WTC11 (cell line): ENCODE measurements at regions not wholly inside any gene's neighbourhood (a gene's known extent, or its start where the extent isn't known, plus 50 kb on each side); places are given as distances from the start of the nearest gene placed in this dataset.

Experiments
- ATAC-seq: fragments of 200-7000 bp; cut with Tn5 transposase; 2 replicates; pipeline ENCODE4 v1.10.0; 2021; ENCODE audit warnings: mild to moderate bottlenecking, moderate library complexity
- CTCF ChIA-PET: fragments of 300-600 bp; sonication (Branson Sonifier 250); formaldehyde crosslinking; loops from one replicate; lab custom pipeline; 2021; ENCODE audit warnings: antibody characterized with exemption; lab: Charles Lee
- POLR2A ChIA-PET: fragments of 350-600 bp; sonication (Branson Sonifier 250); formaldehyde crosslinking; loops from one replicate; lab custom pipeline; 2021; ENCODE audit warnings: antibody characterized with exemption; lab: Charles Lee
- DNase-seq: peaks from one replicate; pipeline ENCODE4 v3.0.0; 2021; ENCODE audit warnings: low spot score
- H3K27ac Mint-ChIP-seq: 2 replicates; pipeline ENCODE4 v1.8.0; 2021; ENCODE audit warnings: mixed read lengths
- H3K27me3 Mint-ChIP-seq: 2 replicates; pipeline ENCODE4 v1.8.0; 2021; ENCODE audit warnings: low read depth, mild to moderate bottlenecking, moderate library complexity, mixed read lengths
- H3K36me3 Mint-ChIP-seq: 2 replicates; pipeline ENCODE4 v1.8.0; 2021; ENCODE audit warnings: mixed read lengths
- H3K4me1 Mint-ChIP-seq: 2 replicates; pipeline ENCODE4 v1.8.0; 2022; ENCODE audit warnings: mixed read lengths
- H3K4me3 Mint-ChIP-seq: 2 replicates; pipeline ENCODE4 v1.8.0; 2021; ENCODE audit warnings: mild to moderate bottlenecking, moderate library complexity, mixed read lengths
- H3K9me3 Mint-ChIP-seq: 2 replicates; pipeline ENCODE4 v1.8.0; 2021; ENCODE audit warnings: mixed read lengths
- AR ChIP-seq: fragments of 250-450 bp; sonication (Bioruptor Pico); IDR thresholded peaks from 2 replicates; pipeline ENCODE4 v1.9.0; 2021; ENCODE audit warnings: mild to moderate bottlenecking
- FOXJ3 ChIP-seq: sonication (generic); formaldehyde crosslinking; IDR thresholded peaks from 2 replicates; pipeline ENCODE4 v1.9.0; 2021; ENCODE audit warnings: missing genetic modification reagents, mild to moderate bottlenecking, borderline replicate concordance
- FOXK1 ChIP-seq: sonication (generic); formaldehyde crosslinking; IDR thresholded peaks from 2 replicates; pipeline ENCODE4 v1.8.0; 2022; ENCODE audit warnings: mild to moderate bottlenecking, moderate library complexity, missing genetic modification reagents
- HMGXB4 ChIP-seq: sonication (generic); formaldehyde crosslinking; IDR thresholded peaks from 2 replicates; pipeline ENCODE4 v1.8.1; 2023; ENCODE audit warnings: mild to moderate bottlenecking, moderate library complexity, missing genetic modification reagents
- JAZF1 ChIP-seq: fragments of 250-450 bp; sonication (Bioruptor Pico); IDR thresholded peaks from 2 replicates; pipeline ENCODE4 v1.9.0; 2021; ENCODE audit warnings: moderate library complexity, mild to moderate bottlenecking, inconsistent platforms
- MLX ChIP-seq: sonication (generic); formaldehyde crosslinking; IDR thresholded peaks from 2 replicates; pipeline ENCODE4 v1.8.1; 2023; ENCODE audit warnings: mild to moderate bottlenecking, missing genetic modification reagents, moderate library complexity
- NR3C1 ChIP-seq: sonication (generic); formaldehyde crosslinking; conservative IDR thresholded peaks from 2 replicates; pipeline ENCODE4 v1.8.1; 2023; ENCODE audit warnings: low read depth, mild to moderate bottlenecking, missing genetic modification reagents
- PREB ChIP-seq: sonication (generic); formaldehyde crosslinking; IDR thresholded peaks from 2 replicates; pipeline ENCODE4 v1.8.1; 2022; ENCODE audit warnings: mild to moderate bottlenecking, missing genetic modification reagents, moderate library complexity, borderline replicate concordance
- SP1 ChIP-seq: sonication (generic); formaldehyde crosslinking; conservative IDR thresholded peaks from 2 replicates; pipeline ENCODE4 v1.8.1; 2022; ENCODE audit warnings: missing genetic modification reagents
- TCF7 ChIP-seq: sonication (generic); formaldehyde crosslinking; IDR thresholded peaks from 2 replicates; pipeline ENCODE4 v1.8.0; 2022; ENCODE audit warnings: mild to moderate bottlenecking, low read depth, missing genetic modification reagents, moderate library complexity
- TEAD1 ChIP-seq: sonication (generic); formaldehyde crosslinking; IDR thresholded peaks from 2 replicates; pipeline ENCODE4 v1.8.0; 2022; ENCODE audit warnings: mild to moderate bottlenecking, missing genetic modification reagents
- ZBTB21 ChIP-seq: sonication (generic); formaldehyde crosslinking; IDR thresholded peaks from 2 replicates; pipeline ENCODE4 v1.8.1; 2023; ENCODE audit warnings: mild to moderate bottlenecking, missing genetic modification reagents, borderline replicate concordance
- ZBTB43 ChIP-seq: sonication (generic); formaldehyde crosslinking; IDR thresholded peaks from 2 replicates; pipeline ENCODE4 v1.8.1; 2023; ENCODE audit warnings: mild to moderate bottlenecking, missing genetic modification reagents
- ZNF138 ChIP-seq: sonication (generic); formaldehyde crosslinking; conservative IDR thresholded peaks from 2 replicates; pipeline ENCODE4 v1.8.1; 2022; ENCODE audit warnings: mild to moderate bottlenecking, moderate library complexity, missing genetic modification reagents
- ZNF396 ChIP-seq: fragments of 250-450 bp; sonication (Bioruptor Pico); IDR thresholded peaks from 2 replicates; pipeline ENCODE4 v1.8.0; 2021; ENCODE audit warnings: mild to moderate bottlenecking, moderate library complexity, borderline replicate concordance
- ZNF671 ChIP-seq: fragments of 250-450 bp; sonication (Bioruptor Pico); IDR thresholded peaks from 2 replicates; pipeline ENCODE4 v1.8.0; 2021; ENCODE audit warnings: mild to moderate bottlenecking
- TF ChIP-seq, protein P1 (sequence below): sonication (generic); formaldehyde crosslinking; IDR thresholded peaks from 2 replicates; pipeline ENCODE4 v1.8.0; 2022; ENCODE audit warnings: mild to moderate bottlenecking, missing genetic modification reagents
- TF ChIP-seq, protein P2 (sequence below): sonication (generic); formaldehyde crosslinking; conservative IDR thresholded peaks from 2 replicates; pipeline ENCODE4 v1.8.1; 2023; ENCODE audit warnings: mild to moderate bottlenecking, low read depth, missing genetic modification reagents, moderate library complexity

GRCh38 chr2:2610751-2611150 is 279.7 kb upstream of the MYT1L start:
- Mint-ChIP-seq H3K9me3 (peaks cover 16% of the 10 kb centered on the region), H3K4me1 (peaks cover 8% of the 10 kb centered on the region), H3K27me3 (no peaks in the 10 kb centered on the region), H3K36me3 (peaks cover 8% of the 10 kb centered on the region), H3K4me3 (no peak overlapping the region), H3K27ac (no peak overlapping the region)
- POLR2A ChIA-PET: no interaction called here
- no peak for DNase-seq
- ATAC-seq: no peak
- CTCF ChIA-PET: no interaction called here
- no peak for TF ChIP-seq FOXJ3 (CRISPR knock-in tag)
- TF ChIP-seq, protein P1, sequence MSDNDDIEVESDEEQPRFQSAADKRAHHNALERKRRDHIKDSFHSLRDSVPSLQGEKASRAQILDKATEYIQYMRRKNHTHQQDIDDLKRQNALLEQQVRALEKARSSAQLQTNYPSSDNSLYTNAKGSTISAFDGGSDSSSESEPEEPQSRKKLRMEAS (CRISPR knock-in tag): no peak
- TF ChIP-seq TCF7: no peak
- TF ChIP-seq, protein P2, sequence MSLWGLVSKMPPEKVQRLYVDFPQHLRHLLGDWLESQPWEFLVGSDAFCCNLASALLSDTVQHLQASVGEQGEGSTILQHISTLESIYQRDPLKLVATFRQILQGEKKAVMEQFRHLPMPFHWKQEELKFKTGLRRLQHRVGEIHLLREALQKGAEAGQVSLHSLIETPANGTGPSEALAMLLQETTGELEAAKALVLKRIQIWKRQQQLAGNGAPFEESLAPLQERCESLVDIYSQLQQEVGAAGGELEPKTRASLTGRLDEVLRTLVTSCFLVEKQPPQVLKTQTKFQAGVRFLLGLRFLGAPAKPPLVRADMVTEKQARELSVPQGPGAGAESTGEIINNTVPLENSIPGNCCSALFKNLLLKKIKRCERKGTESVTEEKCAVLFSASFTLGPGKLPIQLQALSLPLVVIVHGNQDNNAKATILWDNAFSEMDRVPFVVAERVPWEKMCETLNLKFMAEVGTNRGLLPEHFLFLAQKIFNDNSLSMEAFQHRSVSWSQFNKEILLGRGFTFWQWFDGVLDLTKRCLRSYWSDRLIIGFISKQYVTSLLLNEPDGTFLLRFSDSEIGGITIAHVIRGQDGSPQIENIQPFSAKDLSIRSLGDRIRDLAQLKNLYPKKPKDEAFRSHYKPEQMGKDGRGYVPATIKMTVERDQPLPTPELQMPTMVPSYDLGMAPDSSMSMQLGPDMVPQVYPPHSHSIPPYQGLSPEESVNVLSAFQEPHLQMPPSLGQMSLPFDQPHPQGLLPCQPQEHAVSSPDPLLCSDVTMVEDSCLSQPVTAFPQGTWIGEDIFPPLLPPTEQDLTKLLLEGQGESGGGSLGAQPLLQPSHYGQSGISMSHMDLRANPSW (CRISPR knock-in tag): no peak
- TF ChIP-seq ZNF396 (CRISPR knock-in tag): no peak
- TF ChIP-seq ZNF671 (CRISPR knock-in tag): no peak
- no peak for TF ChIP-seq JAZF1 (CRISPR knock-in tag)
- no peak for TF ChIP-seq TEAD1 (CRISPR knock-in tag)
- TF ChIP-seq FOXK1 (CRISPR knock-in tag): no peak
- no peak for TF ChIP-seq SP1 (CRISPR knock-in tag)
- TF ChIP-seq ZBTB21 (CRISPR knock-in tag): no peak
- TF ChIP-seq ZBTB43: no peak
- TF ChIP-seq MLX: no peak
- TF ChIP-seq ZNF138 (CRISPR knock-in tag): no peak
- TF ChIP-seq NR3C1 (CRISPR knock-in tag): no peak
- TF ChIP-seq HMGXB4 (CRISPR knock-in tag): no peak

DNA sequence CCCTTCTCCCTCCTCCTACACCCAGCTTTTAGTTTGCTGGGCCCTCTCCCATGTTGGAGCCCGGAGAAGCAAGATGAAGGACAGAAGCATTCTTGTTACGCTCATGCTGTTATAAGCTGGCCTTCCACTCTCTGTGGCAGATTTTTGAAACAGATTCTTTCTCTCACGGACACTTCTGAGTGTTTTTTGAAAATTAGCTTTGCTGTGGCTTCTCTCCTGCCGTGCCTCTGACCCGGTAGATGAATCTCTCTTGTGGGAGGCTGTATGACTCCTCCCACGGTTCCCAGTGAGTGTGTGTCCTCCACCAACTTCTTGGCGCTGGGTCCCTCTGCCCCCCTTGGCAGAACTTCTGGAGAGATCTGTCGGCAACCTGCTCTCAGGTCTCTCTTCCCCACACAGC is 269.3 kb upstream of the MYT1L start:
- Mint-ChIP-seq H3K4me1 (peaks cover 12% of the 10 kb centered on the region), H3K4me3 (no peak overlapping the region), H3K27ac (no peak overlapping the region), H3K9me3 (peaks cover 14% of the 10 kb centered on the region), H3K27me3 (no peaks in the 10 kb centered on the region), H3K36me3 (peaks cover 3% of the 10 kb centered on the region)
- POLR2A ChIA-PET: no interaction called here
- TF ChIP-seq JAZF1 (CRISPR knock-in tag) (no peak), ZNF138 (CRISPR knock-in tag) (no peak), AR (CRISPR knock-in tag) (no peak), PREB (no peak)
- DNase-seq: no peak
- ATAC-seq: no peak
- CTCF ChIA-PET: no interaction called here
